ENCODE measurements at regions not wholly inside any gene's neighbourhood (a gene's known extent, or its start where the extent isn't known, plus 50 kb on each side); places are given as distances from the start of the nearest gene placed in this dataset.

- FAIRE-seq: no peak
- no peak for DNase-seq (ENCODE audit: insufficient read length, low spot score)
- TF ChIP-seq CTCF (IDR thresholded peaks at IDR 0.05; ENCODE audit: insufficient read depth, missing control alignments): no peak
These were observed 238.9 kb downstream of the MAFB start for GRCh38 chr20:40449974-40450616.

- TF ChIP-seq CTCF (IDR thresholded peaks at IDR 0.05; ENCODE audit: insufficient read depth, missing control alignments): no peak
- DNase-seq (ENCODE audit: insufficient read length, low spot score) (no peak), FAIRE-seq (no peak)
These were observed 239.8 kb downstream of the MAFB start for GRCh38 chr20:40449144-40449690.

GRCh38 chr20:40446888-40447287 is 242.1 kb downstream of the MAFB start:
- FAIRE-seq (no peak), DNase-seq (ENCODE audit: insufficient read length, low spot score) (no peak)
- no peak for TF ChIP-seq CTCF (IDR thresholded peaks at IDR 0.05; ENCODE audit: insufficient read depth, missing control alignments)

- TF ChIP-seq CTCF (IDR thresholded peaks at IDR 0.05; ENCODE audit: insufficient read depth, missing control alignments): no peak
- no peak for FAIRE-seq
These were observed 244.5 kb downstream of the MAFB start for GRCh38 chr20:40444516-40444915.

GRCh38 chr20:40443753-40444152 is 245.3 kb downstream of the MAFB start:
- DNase-seq (ENCODE audit: insufficient read length, low spot score): no peak
- no peak for TF ChIP-seq CTCF (IDR thresholded peaks at IDR 0.05; ENCODE audit: insufficient read depth, missing control alignments)
- FAIRE-seq: no peak

More at GRCh38 chr20:40444516-40444915, 244.5 kb downstream of the MAFB start:
- no peak for DNase-seq (ENCODE audit: insufficient read length, low spot score)

- no peak for TF ChIP-seq CTCF (IDR thresholded peaks at IDR 0.05; ENCODE audit: insufficient read depth, missing control alignments)
- DNase-seq (ENCODE audit: insufficient read length, low spot score) (no peak), FAIRE-seq (no peak)
These were observed 246.7 kb downstream of the MAFB start for GRCh38 chr20:40442181-40442963.

- no peak for DNase-seq (ENCODE audit: insufficient read length, low spot score)
- TF ChIP-seq CTCF (IDR thresholded peaks at IDR 0.05; ENCODE audit: insufficient read depth, missing control alignments): no peak
- no peak for FAIRE-seq
These were observed 247.3 kb downstream of the MAFB start for GRCh38 chr20:40441771-40442170.

All from D721Med (cell line).